H1 (cell line): ENCODE measurements at regions not wholly inside any gene's neighbourhood (a gene's known extent, or its start where the extent isn't known, plus 50 kb on each side); places are given as distances from the start of the nearest gene placed in this dataset.

ENCODE experiments used
- ASH2L ChIP-seq: fragments of 200-600, 300-600 bp; sonication (generic); IDR thresholded peaks from one replicate; pipeline ENCODE4 v1.7.1; 2017; ENCODE audit warnings: low read length
- CBX8 ChIP-seq: fragments of 300-800, 300-1000 bp; sonication (generic); IDR thresholded peaks from 2 replicates; pipeline ENCODE4 v1.7.1; 2016; ENCODE audit warnings: low read depth, low read length, borderline replicate concordance
- HDAC6 ChIP-seq: IDR thresholded peaks from one replicate; pipeline ENCODE4 v1.7.1; 2012; ENCODE audit warnings: low read depth, mild to moderate bottlenecking, inconsistent platforms, low read length, moderate library complexity
- JUN ChIP-seq: IDR thresholded peaks from 2 replicates; pipeline ENCODE4 v1.6.1; 2011; ENCODE audit warnings: low read depth, mild to moderate bottlenecking, improper control_type of control experiment, low read length
- KDM4A ChIP-seq: IDR thresholded peaks from one replicate; pipeline ENCODE4 v1.7.1; 2012; ENCODE audit warnings: low read depth, mild to moderate bottlenecking, moderate library complexity, low read length, inconsistent platforms; ENCODE audit not compliant: severe bottlenecking
- RNF2 ChIP-seq: fragments of 200-900, 300-1000 bp; sonication (generic); IDR thresholded peaks from 2 replicates; pipeline ENCODE4 v1.7.1; 2016; ENCODE audit warnings: borderline replicate concordance, low read depth, mild to moderate bottlenecking, antibody characterized with exemption, low read length; ENCODE audit not compliant: poor library complexity, severe bottlenecking; ENCODE audit errors: missing control alignments
- RXRA ChIP-seq: IDR thresholded peaks from 2 replicates; pipeline ENCODE4 v1.6.1; 2011; ENCODE audit warnings: low read depth, mild to moderate bottlenecking, low read length, moderate library complexity; ENCODE audit not compliant: insufficient read depth
- SIRT6 ChIP-seq: IDR thresholded peaks from one replicate; pipeline ENCODE4 v1.7.1; 2012; ENCODE audit warnings: low read length, inconsistent platforms

DNA sequence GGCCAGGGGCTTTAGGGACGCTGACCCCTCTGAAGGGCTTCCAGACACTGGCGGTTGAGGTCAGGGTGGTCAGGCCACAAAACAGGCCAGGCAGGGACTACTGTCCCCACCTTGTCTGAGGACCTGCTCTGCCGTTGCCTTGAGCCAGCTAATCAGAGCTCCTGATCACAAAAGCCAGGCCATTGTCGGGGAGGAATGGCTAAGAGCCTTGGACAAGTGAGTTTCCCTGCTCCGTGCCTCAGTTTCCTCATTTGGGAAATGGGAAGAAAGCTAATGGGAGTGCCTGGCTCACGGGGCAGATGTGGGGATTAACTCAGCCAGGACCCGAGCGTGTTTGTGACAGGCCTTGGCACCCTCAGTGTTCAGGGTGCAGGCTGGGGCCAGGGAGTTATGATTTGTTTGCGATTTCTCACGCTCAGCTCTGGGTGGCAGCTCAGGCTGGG lies 246.5 kb upstream of the CIBAR2 start (continued):
- no peak for TF ChIP-seq KDM4A
- TF ChIP-seq ASH2L: no peak
- no peak for TF ChIP-seq RNF2
- no peak for TF ChIP-seq RXRA
- TF ChIP-seq SIRT6: no peak
- no peak for TF ChIP-seq HDAC6
- TF ChIP-seq JUN: no peak
- no peak for TF ChIP-seq CBX8
